H1 (cell line): ENCODE measurements at regions not wholly inside any gene's neighbourhood (a gene's known extent, or its start where the extent isn't known, plus 50 kb on each side); places are given as distances from the start of the nearest gene placed in this dataset.

Experiments used
- ATF3 ChIP-seq: IDR thresholded peaks from 2 replicates; pipeline ENCODE4 v1.6.1; 2011; ENCODE audit warnings: low read depth, mild to moderate bottlenecking, low read length; ENCODE audit not compliant: insufficient read depth
- TAF7 ChIP-seq: optimal IDR thresholded peaks from 2 replicates; pipeline ENCODE3; 2011; ENCODE audit warnings: low read depth, mild to moderate bottlenecking, inconsistent platforms, low read length, moderate library complexity, borderline replicate concordance

GRCh38 chrX:15926622-15927021 is 72.0 kb upstream of the AP1S2 start (continued):
- no peak for TF ChIP-seq ATF3
- no peak for TF ChIP-seq TAF7
